ENCODE measurements at regions not wholly inside any gene's neighbourhood (a gene's known extent, or its start where the extent isn't known, plus 50 kb on each side); places are given as distances from the start of the nearest gene placed in this dataset.
"Not testable (repeated sequence)": the region's sequence is repeated elsewhere in the genome, so short reads cannot be mapped to it uniquely, and the experiment has no call there.

DNA sequence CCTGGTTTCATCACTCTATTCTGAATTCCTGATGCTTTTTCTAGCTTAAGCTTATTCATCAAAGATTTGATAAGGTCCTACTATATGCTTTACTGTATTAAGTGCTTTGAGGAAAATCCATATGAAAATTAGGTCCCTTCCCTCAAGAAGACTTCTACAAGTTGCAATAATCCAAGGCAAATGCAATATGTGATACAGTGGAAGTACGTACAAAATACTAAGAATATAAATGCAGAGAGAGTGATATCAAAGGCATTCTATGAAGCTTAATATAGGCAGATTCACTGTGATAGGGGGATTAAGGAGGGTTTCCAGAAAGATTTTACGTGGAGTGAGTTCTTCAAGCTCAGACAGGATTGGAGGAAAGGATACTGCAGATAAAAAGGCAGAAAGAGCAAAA lies 142.1 kb downstream of the C6orf118 start:
- no peak for DNase-seq

DNA sequence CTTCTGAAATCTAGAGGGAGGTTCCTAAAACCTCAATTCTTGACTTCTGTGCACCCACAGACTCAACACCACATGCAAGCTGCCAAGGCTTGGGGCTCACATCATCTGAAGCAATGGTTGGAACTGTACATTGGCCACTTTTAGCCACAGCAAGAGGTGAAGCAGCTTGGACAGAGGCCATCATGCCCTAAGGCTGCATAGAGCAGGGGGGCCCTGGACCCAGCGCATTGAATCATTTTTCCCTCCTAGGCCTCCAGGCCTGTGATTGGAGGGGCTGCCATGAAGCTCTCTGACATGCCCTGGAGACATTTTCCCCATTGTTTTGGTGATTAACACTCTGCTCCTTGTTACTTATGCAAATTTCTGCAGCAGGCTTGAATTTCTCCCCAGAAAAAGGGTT lies 145.9 kb downstream of the C6orf118 start:
- DNase-seq = no peak

DNA sequence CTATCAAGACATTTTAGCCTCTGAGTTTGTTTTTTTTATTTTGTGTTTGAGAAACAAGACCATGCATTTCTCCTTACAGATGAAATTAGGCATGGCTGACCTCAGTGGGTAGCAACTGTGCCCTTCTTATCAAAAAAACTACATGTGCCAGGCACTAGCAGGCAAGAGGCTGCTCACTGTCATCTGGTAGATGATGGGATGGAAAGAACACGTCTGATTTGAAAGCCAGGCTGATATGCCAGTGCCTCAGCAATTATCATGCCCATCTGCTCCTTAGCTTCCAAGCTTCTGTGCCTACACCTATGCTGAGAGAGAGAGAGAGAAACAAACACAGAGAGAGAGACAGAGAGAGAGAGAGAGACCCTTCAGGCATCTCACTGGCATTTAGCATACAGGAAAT lies 149.9 kb downstream of the C6orf118 start:
- no peak for DNase-seq

DNA sequence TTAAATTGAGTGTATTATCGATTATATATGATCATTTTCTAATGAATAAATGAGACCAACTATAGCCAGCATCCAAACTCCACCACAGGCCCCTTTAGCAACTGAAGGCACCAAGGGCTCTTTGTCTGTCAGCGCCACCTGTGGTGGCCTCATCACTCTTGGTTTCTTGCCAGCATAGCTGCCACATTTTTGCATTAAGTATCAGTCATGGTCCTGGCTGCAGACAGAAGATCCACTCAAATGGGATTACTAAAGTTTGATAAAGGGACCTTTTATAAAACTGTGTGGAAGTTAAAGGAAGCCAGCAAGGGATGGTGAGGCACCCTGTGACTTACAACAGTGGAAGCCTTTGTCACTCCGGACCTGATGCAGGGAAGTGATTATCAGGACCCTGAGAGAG lies 162.9 kb downstream of the C6orf118 start:
- DNase-seq = no peak

DNA sequence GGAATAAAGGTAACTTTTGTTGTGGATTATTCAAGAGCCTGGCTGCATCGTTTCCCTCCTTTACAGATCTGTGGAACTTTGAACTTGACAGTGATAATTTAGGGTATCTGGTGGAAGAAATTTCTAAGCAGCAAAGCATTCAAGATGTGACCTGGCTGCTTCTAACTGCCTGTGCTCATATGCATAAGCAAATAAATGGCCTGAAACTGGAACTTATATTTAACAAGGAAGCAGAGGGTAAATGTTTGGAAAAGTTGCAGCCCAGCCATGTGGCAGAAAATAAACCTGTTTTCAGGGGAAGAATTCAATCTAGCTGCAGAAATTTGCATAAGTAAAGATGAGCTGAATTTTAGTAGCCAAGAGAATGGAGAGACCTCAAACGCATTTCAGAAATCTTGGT lies 173.5 kb downstream of the C6orf118 start:
- no peak for DNase-seq

DNA sequence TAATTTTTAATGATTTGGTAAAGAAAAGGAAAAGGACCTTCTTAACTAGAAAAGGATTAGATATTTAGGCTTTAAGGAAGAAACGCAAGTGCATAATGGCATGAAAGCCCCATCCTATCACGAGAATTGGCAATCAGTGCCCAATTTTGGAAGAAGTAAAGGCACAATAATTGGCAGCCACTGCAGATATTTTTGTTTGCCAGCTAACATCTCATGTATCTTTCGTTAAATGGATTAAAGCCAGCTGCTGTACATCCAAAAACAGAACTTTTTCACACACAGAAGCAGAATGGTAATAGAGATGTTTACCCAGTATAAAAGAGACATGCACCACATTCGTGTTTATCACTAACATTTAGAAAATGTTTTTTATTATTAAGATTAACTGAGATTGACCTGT lies 180.3 kb downstream of the C6orf118 start:
- no peak for DNase-seq

DNA sequence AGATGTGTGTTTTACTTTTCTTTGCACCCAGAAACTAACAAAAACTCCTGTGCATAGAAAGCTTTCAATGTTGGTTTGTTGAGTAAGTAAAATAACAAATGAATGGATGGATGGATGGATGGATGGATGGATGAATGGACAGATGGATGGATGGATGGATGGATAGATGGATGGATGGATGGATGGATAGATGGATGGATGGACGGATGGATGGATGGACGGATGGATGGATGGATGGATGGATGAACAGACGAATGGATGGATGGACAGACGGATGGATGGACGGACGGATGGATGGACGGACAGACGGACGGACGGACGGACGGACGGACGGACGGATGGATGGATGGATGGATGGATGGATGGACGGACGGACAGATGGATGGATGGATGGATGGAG lies 181.7 kb downstream of the C6orf118 start:
- not testable (repeated sequence) for DNase-seq

DNA sequence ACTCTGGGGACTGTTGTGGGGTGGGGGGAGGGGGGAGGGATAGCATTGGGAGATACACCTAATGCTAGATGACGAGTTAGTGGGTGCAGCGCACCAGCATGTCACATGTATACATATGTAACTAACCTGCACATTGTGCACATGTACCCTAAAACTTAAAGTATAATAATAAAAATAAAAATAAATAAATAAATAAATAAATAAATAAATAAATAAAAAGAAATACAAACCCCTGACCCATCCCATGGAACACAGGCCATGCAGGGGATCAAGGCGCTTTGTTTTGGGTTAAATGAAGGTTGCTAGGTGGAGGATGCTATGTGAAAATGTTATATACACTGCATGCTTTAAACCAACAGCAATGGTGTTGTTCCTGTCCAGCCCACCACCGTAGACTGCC lies 184.7 kb downstream of the C6orf118 start:
- DNase-seq = not testable (repeated sequence)

DNA sequence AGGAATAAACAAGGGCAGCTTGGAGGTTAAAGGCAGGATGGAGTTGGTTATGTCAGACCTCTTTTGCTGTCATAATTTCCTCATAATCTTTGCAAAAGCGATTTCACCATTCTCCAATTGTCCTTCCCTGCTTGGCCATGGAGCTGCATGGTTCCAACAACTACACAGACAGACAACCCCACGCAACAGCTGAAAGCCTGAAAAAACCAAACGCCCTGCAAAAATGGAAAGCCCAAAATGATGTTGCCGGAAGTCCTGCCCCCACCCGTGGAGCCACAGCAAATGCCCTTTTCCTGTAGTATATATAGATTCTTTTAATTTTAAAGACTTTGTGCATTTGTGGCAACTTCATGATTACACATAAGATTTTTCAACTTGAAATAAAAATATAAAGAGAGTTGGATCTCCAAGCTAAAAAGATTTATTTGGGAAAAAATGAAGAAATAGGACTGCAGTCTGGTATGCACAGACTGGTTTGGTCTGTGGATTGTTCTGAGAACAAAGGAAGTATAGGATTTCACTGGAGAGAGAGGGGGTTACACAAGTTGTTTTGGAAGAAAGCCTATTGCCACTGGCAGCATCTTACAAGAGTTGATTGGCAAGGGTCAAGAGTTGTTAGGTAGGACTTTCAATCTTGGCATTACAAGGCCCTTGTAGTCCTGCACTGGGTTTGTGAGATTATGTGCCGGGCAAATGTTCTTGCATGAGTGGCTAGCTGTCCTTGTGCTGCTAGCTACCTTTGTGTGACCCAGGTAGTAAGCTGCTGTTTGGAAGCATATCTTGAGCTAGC lies 190.0 kb downstream of the C6orf118 start:
- no peak for DNase-seq

DNA sequence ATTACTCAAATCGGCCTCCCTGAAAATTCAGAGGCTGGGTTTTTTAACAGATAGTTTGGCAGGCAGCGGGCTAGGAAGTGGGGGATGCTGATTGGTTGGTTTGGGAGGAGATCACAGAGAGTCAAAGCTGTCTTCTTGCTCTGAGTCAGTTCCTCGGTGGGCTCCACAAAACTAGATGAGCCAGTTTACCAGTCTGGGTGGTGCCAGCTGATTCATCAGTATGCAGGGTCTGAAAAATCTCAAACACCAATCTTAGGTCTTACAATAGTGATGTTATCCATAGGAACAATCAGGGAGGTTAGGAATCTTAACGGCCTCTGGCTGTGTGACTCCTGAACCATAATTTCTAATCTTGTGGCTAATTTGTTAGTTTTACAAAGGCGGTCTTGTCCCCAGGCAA lies 190.7 kb downstream of the C6orf118 start:
- no peak for DNase-seq

DNA sequence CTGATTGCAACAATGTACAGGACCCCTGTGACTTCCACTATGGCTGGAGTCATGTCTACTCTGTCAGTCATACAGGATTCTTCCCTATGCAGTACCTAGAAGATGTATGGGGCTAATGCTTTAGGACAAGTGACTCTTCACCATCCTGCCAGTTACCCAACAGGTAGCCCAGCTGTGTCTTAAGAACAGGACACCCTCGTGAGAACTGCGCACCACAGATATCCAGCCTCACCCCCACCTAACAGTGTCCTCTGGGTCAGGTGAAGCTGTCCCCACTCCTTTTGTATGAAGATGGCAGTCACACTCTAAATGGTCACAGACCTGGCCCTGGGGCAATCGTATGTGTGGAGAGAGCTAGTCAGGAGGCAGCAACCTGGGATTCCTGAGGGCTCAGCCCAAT lies 191.6 kb downstream of the C6orf118 start:
- no peak for DNase-seq

DNA sequence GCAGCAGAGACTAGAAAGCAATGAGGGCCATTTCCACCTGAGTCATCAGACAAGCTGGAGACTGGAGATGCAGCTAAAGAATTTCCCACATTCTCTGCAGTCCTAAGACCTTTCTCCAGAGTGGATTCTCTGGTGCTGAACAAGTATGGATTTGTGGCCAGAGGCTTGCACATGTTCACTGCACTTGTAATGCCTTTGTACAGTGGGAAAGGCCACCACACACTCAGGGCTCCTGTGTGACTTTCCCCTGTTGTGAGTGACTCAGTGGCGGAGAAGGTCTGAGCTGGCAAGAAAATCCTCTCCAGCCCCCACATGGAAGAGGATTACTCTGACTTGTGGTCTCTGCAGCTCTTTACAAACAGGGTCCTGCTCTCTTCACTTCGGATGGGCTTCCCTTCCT lies 192.3 kb downstream of the C6orf118 start:
- DNase-seq = no peak

DNA sequence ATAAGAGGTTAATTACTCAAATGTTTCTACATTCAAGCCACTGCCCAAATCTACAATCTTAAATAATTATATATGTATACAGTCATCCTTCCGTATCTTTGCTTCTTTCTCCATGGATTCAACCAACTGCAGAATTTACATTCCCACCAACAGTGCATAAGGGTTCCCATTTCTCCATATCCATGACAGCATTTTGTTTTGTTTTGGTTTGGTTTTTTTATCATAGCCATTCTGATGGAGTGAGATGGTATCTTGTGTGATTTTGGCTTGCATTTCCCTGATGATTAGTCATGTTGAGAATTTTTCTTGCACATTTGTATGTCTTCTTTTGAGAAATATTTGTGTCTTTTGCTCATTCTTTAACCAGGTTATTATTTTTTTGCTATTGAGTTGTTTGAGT lies 198.5 kb downstream of the C6orf118 start:
- DNase-seq = no peak

DNA sequence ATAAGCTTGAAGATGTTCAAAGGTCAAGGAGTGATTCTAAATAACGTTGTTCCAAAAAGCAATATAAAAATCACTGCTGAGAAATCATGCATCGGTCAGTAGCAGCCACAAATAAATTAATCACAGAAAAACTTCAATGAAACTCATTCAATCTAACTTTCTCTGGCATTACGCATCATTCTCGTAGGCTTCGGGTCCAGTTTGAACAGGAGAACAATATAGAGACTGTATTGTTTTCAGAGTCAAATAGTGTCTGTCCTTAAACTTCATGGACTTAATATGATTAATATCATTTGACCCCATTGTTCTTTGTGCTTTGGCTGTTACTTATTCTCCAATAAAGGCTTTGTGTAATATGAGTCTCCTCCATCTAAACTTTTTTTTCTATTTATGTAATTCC lies 200.4 kb downstream of the C6orf118 start:
- no peak for DNase-seq

DNA sequence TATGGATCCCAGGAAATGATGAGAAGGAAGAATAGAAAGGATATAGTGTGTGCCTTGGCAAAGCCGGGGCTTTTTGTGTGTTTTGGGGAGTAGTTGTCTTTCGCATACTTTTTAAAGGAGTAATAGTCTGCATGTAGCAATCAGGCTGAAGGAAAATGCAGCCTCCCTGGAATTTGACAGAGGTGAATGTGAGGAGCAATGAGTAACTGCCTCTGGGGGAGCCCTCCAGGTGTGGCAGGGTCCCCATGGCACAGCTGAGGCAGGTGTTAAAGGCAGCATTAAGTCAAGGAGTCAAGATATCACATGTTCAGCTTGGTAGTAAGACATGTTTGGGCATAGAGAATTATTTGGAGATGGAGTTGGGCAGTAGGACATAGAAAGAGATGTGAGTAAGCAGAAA lies 203.1 kb downstream of the C6orf118 start:
- no peak for DNase-seq

DNA sequence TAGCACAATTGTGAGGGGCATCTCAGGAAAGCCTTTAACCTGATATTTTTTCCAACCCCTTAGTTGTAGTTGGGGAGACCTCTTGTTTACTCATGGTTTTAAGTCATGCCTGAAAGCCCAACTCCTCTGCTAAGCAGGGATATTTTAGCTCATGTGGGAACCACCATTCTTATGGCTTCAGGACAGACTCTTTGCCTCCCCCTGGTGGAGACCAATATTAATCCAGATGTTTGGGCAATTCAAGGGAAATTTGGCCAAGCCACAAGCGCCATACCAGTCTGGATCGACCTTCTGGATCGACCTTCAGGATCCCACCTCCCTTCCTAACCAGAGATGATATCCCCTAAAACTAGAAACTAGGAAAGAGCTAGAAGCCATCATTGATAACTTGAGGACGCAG lies 211.2 kb downstream of the C6orf118 start:
- no peak for DNase-seq

DNA sequence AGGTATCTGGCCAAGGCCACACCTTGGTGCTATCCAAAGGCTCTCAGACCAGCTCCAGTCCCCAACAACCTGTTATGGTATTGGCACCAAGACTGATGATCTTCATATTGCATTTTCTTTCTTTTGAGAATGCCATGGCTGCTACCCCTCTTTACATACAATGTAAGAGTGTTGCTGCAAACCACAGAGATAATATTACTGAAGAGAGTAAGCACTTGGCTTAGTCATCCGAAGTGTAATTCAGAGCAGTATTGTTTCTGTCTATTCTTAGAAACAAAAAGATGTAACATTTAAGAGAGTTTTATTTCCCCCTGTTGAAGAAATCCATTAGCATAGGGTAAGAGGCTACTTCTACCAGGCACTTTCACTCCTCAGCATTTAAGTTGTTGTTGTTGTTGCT lies 212.5 kb downstream of the C6orf118 start:
- DNase-seq = no peak

DNA sequence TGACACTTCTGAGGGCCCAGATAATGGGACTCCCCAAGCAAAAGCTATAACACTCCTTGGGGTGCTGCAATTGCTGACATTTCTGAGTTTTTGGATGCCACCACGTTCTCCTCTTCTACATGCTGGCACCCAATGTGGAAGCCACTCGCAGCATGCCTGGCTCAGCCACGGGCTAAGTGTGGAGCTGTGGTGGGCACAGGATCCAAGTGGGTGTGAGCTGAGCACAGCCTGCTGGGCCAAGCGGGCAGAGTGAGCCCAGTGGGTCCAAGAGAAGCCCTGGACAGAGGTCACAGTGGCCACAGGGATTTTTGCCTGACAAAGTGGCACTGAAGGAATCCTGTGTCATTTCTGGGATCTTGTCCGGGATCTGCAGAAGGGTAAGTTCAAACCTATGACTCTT lies 213.2 kb downstream of the C6orf118 start:
- no peak for DNase-seq

DNA sequence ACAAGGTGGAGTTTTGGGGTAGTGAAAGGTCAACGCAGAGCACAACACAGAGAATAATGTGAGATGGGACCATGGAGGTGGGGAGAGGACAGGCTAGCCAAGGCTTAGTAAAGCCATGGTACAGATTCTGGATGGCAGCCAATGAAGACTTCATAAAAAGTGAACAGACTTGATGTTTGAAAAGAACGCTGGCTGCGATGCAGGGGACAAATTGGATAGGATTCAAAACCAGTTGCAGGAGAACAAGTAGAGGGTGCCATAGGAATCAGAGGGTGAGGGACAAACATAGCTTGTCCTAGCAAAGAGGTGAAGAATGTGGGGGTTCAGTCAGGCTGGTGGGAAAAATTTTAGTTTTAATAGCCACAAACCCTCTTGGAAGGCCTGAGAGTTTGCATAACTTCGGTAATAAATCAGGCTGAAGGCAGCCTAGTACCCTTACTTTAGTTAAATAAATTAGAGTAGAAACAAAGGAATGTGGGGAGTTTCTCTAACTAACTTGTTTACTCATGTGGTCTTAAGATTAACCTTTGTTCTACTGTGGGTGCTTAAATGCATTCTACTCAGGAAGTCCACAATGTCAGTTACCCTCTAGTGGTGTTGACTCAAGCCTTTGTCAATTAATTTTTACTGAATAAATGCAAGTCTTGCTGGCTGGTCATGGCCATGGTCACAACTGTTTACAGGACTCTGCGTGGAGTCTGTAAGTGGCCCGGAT lies 216.4 kb downstream of the C6orf118 start:
- DNase-seq = peak; percentile 6

DNA sequence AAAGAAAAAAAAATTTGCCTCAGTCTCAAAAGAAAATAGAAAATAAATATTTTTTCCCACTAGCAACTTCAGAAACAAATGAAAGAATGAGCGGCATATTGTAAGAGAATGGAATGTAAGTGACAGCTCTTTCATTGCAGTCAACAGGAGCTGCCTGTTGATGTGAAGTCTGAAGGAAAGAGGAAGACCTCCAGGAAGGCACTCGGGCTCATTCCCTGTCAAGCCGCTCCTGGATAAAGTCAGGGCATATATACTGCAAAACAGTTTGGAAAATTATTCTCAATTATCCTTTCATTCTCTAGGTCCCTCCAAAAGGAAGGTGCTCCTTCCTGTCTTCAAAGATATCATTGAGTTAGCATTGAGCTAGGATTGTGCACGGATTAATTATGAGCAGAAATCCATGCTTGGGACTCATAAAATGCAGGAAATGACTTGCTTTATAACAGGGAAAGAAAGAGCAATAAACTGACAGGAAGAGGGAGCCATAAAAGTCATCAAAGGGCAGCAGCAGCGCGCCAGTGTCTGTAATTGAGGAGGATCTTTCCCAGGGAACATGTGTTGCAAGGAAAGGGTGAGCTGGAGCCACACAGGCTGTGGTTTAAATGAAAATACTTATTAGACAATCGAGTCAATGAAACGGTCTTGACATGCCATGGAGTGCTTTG lies 218.2 kb downstream of the C6orf118 start:
- DNase-seq = no peak

DNA sequence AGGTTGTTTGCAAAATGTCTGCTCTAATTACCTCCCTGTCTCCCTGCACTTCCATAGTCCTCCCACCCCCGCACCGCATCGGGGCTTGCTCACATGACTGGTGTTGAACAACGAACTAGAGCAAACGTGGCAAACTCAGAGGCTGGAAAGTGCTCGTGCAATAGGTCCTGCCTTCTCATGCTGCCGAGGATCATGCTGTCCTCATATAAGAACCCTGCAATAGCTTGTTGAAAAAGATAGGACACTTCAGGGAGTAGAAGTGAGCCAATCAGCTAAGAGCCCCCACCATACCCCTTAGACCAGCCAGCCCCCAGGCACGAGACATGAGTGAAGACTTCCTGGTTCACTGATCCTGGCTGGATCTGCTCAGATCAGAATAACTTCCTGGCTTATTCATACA lies 219.2 kb downstream of the C6orf118 start:
- no peak for DNase-seq

DNA sequence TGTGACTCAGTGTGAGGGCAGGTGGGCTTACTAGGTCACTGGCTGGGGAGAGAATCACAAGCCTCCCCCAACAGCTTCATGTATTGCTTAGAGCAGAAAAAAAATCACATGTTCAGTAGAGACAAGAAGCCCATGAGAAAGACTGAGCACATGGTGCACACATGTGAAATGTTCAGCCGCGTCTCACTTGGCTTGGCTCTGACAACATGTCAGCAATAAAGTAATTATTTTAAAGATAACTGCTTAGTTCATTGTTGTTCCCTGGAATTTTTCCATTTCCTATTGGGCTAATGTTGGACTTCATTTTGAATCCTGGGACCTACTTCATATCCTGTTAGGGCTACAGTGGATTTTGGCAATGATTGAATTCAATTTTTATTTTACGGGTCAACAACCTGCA lies 222.6 kb downstream of the C6orf118 start:
- DNase-seq = no peak

DNA sequence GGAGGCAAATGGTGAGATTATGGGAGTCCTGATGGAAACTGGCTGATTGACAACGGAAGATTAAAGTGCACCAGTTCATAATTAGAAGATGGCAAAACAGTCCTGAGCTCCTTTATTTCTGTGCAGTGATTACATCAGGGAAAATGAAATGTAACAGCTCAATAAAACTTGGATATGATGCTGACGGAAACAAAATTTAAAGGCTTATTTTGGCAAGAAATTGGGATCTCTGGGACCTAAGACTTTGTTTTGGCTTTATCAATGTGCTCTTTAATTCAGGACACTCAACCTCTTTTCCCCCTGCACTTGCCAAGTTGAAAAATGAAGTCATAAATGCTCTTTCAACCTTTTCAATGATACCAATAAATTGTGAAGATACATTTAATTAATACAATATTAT lies 226.8 kb downstream of the C6orf118 start:
- no peak for DNase-seq

DNA sequence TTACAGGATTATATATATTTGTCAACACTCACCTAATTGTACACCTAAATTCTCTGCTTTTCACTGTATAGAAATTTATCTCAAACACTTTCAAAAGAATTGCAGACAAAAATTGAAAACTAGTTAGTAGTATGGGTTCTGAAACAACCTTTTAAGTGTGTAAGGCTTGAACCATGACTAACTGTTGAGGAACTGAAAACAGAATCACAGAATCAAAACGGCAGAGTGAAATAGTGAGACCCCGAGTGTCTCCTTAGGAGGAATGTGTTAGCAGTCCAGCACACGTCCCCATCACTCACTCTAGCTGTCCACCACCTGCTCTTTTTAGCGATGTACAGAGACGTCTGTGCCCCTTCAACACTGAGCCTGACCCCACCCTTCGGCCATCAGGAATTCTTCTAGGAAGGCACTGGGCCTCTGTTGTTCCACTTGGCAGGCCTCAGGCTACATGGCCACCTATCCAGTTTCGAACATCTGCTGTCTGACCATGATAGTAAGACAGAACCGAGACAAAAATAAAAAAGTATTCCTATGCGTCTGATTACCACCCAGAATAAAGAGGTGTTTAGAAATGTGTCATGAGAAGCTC lies 227.4 kb downstream of the C6orf118 start:
- DNase-seq = no peak
